HepG2 (cell line): ENCODE measurements at regions not wholly inside any gene's neighbourhood (a gene's known extent, or its start where the extent isn't known, plus 50 kb on each side); places are given as distances from the start of the nearest gene placed in this dataset.

Experiments
- ATAC-seq: fragments of 200-7000 bp; cut with Tn5 transposase; 3 replicates; pipeline ENCODE4 v1.9.1; 2020; ENCODE audit warnings: mild to moderate bottlenecking, moderate library complexity
- BruUV-seq: library from RNA; stranded (reverse); fragments of 400-500 nt; replicated peaks from 2 replicates; lab custom pipeline; 2021; lab: Mats Ljungman, UMichigan
- CTCF ChIA-PET: fragments of 300-600 bp; formaldehyde crosslinking; extraction: SDS; loops from one replicate; lab custom pipeline; 2021; ENCODE audit warnings: low total read pairs, inconsistent platforms, low intra/inter-chr PET ratio; lab: Yijun Ruan, JAX
- POLR2A ChIA-PET: fragments of 350-600 bp; sonication (Branson Sonifier 250); formaldehyde crosslinking; loops from one replicate; lab custom pipeline; 2020; ENCODE audit warnings: antibody characterized with exemption, inconsistent platforms; lab: Yijun Ruan, JAX
- DNase-seq: peaks from one replicate; pipeline ENCODE4 v3.0.0-alpha.2; 2015; ENCODE audit warnings: low spot score
- FAIRE-seq: peaks from 3 replicates; lab custom pipeline; 2011; peaks lifted over from hg19 to GRCh38; lab: Jason Lieb, UNC
- H2AFZ ChIP-seq: one replicate; pipeline ENCODE4 v1.6.1; 2011; ENCODE audit warnings: low read length, inconsistent platforms
- H3K27ac ChIP-seq: fragments of 300-600 bp; 3 replicates; pipeline ENCODE4 v1.8.0; 2011; ENCODE audit warnings: mixed run types, mild to moderate bottlenecking, mixed read lengths, low read length, inconsistent platforms; ENCODE audit not compliant: insufficient read depth; ENCODE audit errors: extremely low read length
- H3K27me3 ChIP-seq, 2 experiments: fragments of 200-600 bp in 1 of 2; 2 replicates in 1 of 2; 3 replicates in 1 of 2; pipeline versions ENCODE4 v1.6.0 to v1.8.0; 2011; ENCODE audit warnings: low read length in 2 of 2, mild to moderate bottlenecking in 2 of 2, moderate library complexity in 2 of 2, inconsistent platforms in 1 of 2; ENCODE audit not compliant: insufficient read depth in 2 of 2, control insufficient read depth in 1 of 2
- H3K36me3 ChIP-seq, 2 experiments: fragments of 200-600 bp in 1 of 2; replicated peaks in 1 of 2; 2 replicates in 1 of 2; 3 replicates in 1 of 2; pipeline versions ENCODE4 v1.5.1 to v1.8.0; 2011; ENCODE audit warnings: low read length in 2 of 2, inconsistent platforms in 1 of 2; ENCODE audit not compliant: insufficient read depth in 2 of 2, control insufficient read depth in 1 of 2
- H3K4me1 ChIP-seq: 2 replicates; pipeline ENCODE4 v1.5.1; 2012; ENCODE audit warnings: low read length, inconsistent platforms; ENCODE audit not compliant: insufficient read depth
- H3K4me2 ChIP-seq: 2 replicates; pipeline ENCODE4 v1.6.0; 2011; ENCODE audit warnings: low read depth, low read length, inconsistent platforms
- H3K4me3 ChIP-seq, 3 experiments: fragments of 200-600 bp in 1 of 3; sonication (generic), shearing (Covaris generic) in 1 of 3; replicated peaks in 1 of 3; 2 replicates each; pipeline ENCODE4 v1.5.1; 2011 to 2016; ENCODE audit warnings: low read length in 3 of 3, inconsistent platforms in 2 of 3, low read depth in 2 of 3, mild to moderate bottlenecking in 2 of 3, control low read depth in 1 of 3, mixed read lengths in 1 of 3; ENCODE audit not compliant: insufficient read depth in 1 of 3
- H3K79me2 ChIP-seq: one replicate; pipeline ENCODE4 v1.6.1; 2011; ENCODE audit warnings: low read length, inconsistent platforms; ENCODE audit not compliant: insufficient read depth
- H3K9ac ChIP-seq: 2 replicates; pipeline ENCODE4 v1.6.0; 2011; ENCODE audit warnings: mild to moderate bottlenecking, low read depth, low read length, inconsistent platforms; ENCODE audit not compliant: insufficient read depth
- H3K9me3 ChIP-seq: 2 replicates; pipeline ENCODE4 v1.5.1; 2012; ENCODE audit warnings: mild to moderate bottlenecking, low read length
- H4K20me1 ChIP-seq: 2 replicates; pipeline ENCODE4 v1.6.0; 2011; ENCODE audit warnings: inconsistent platforms, mild to moderate bottlenecking, low read length, moderate library complexity; ENCODE audit not compliant: insufficient read depth
- ATF7-NPFF ChIP-seq: sonication (generic); formaldehyde crosslinking; IDR thresholded peaks from 2 replicates; pipeline ENCODE4 v1.8.1; 2023; ENCODE audit warnings: mild to moderate bottlenecking, low read depth, missing genetic modification reagents, moderate library complexity
- POLR2G ChIP-seq: fragments of 200-400 bp; formaldehyde crosslinking; IDR thresholded peaks from 2 replicates; pipeline ENCODE4 v1.6.1; 2018; ENCODE audit warnings: mild to moderate bottlenecking, low read depth, low read length, moderate library complexity
- ZNF292 ChIP-seq: sonication (generic); formaldehyde crosslinking; IDR thresholded peaks from 2 replicates; pipeline ENCODE4 v1.8.1; 2022; ENCODE audit warnings: mild to moderate bottlenecking, low read depth, missing genetic modification reagents, borderline replicate concordance
- ZNF605 ChIP-seq: sonication (generic); formaldehyde crosslinking; IDR thresholded peaks from 2 replicates; pipeline ENCODE4 v1.8.0; 2022; ENCODE audit warnings: mild to moderate bottlenecking, missing genetic modification reagents
- WGBS: methylation state at CpG from one replicate; pipeline ENCODE4 v1.1.6; 2017; ENCODE audit warnings: low lambda C conversion rate; 5-methylcytosine and 5-hydroxymethylcytosine counted together
- in situ Hi-C: cut with HindIII; loops from 2 replicates; pipeline ENCODE4 v1.10.0; 2017; ENCODE audit warnings: low pct_unique_long_range_greater_than_20kb; ENCODE audit not compliant: extremely low pct_ligation_motif_present
- intact Hi-C: fragments of 100-400 bp; cut with micrococcal nuclease; formaldehyde crosslinking; loops from one replicate; pipeline ENCODE4 v1.10.0; 2022; ENCODE audit not compliant: unreplicated experiment
- TF ChIP-seq, protein P1 (sequence below): sonication (generic); formaldehyde crosslinking; IDR thresholded peaks from 2 replicates; pipeline ENCODE4 v1.4.0; 2020; ENCODE audit warnings: mild to moderate bottlenecking, missing genetic modification reagents
- TF ChIP-seq, protein P2 (sequence below): sonication (generic); formaldehyde crosslinking; IDR thresholded peaks from 2 replicates; pipeline ENCODE4 v1.4.0; 2020; ENCODE audit warnings: missing genetic modification reagents, borderline replicate concordance

DNA sequence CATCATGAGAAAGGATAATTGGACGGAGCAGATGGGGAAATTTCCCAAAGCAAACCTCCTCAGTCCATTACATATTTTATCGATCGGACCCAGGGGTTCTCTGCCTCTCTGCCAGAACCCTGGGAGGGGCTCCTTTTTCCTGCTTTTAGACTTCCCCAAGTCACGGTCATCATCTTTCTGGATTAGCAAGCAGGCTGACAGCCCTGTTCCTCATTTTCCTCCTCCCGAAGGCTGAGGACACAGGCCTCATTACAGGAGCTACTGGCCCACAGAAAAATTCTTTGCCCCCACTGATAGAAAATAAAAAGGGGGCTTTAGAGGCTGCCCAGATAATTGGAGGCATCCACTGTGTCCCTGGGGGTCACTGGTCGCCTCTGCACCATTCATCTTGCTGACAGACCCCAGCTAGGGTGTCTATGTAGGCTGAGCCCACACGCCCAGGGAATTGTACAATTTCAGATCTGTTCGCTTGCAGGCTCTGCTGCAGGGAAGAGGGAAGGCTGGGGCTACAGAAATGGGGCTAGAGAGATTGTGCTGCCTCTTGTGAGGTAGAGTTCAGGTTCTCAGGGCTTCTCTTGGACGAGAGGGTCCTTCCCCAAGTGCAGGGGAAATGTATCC is 125.7 kb upstream of the SDK1 start:
- H3K4me2 ChIP-seq: no peak overlapping the region
- no peak overlapping the region for H3K27ac ChIP-seq
- no peak for TF ChIP-seq POLR2G
- peaks cover 48% of the 10 kb centered on the region for H3K4me1 ChIP-seq
- no peaks in the 10 kb centered on the region for H3K36me3 ChIP-seq
- H3K4me3 ChIP-seq: no peak overlapping the region
- WGBS: 73% methylated on average over 9 of the region's 9 CpGs
- in situ Hi-C loops: no loop called here
- POLR2A ChIA-PET: no interaction called here
- H3K27me3 ChIP-seq: no peaks in the 10 kb centered on the region
- no peak overlapping the region for H3K9ac ChIP-seq
- CTCF ChIA-PET: no interaction called here
- H2AFZ ChIP-seq: no peak overlapping the region
- ATAC-seq: no peak
- H4K20me1 ChIP-seq: no peaks in the 10 kb centered on the region
- no peak for FAIRE-seq
- no peaks in the 10 kb centered on the region for H3K9me3 ChIP-seq
- no peak for DNase-seq
- H3K79me2 ChIP-seq: no peaks in the 10 kb centered on the region
- BruUV-seq: no TSS peak
- intact Hi-C loops: no loop called here

DNA sequence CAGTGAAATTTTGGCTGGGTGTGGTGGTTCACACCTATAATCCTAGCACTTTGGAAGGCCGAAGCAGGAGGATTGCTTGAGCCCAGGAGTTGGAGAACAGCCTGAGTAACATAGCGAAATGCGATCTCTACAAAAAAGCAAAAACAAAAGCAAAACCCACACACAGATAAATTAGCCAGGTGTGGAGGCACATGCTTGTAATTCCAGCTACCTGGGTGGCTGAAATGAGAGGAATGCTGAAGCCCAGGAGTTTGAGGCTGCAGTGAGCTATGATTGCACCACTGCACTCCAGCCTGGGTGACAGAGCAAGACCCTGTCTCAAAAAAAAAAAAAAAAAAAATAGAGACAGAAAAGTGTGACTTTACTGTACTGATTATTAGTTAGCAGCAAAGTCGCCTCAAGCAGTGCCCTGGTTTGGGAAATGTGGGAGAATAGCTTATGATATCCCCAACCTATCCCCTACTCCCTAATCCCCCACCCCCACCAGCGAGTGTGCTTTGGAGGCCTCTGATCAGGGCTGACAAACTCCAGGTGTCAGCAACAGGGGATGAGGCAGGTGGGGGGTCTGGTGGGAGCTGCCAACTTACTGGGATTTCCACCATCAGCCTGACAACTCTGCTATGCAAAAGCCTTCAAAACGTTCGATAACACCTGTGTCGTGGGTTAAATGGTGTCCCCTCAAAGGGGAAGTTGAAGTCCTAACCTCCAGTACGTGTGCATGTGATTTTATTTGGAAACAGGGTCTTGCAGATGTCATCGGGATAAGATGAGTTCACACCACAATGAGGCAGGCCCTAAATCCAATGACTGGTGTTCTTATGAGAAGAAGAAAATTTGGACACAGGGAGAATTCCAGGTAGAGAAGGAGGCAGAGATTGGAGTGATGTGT is 124.7 kb upstream of the SDK1 start:
- intact Hi-C loops: no loop called here
- TF ChIP-seq, protein P1, sequence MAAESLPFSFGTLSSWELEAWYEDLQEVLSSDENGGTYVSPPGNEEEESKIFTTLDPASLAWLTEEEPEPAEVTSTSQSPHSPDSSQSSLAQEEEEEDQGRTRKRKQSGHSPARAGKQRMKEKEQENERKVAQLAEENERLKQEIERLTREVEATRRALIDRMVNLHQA (CRISPR knock-in tag): no peak
- TF ChIP-seq ZNF605 (CRISPR knock-in tag) (no peak), ATF7-NPFF (CRISPR knock-in tag) (no peak), ZNF292 (no peak)
- TF ChIP-seq, protein P2, sequence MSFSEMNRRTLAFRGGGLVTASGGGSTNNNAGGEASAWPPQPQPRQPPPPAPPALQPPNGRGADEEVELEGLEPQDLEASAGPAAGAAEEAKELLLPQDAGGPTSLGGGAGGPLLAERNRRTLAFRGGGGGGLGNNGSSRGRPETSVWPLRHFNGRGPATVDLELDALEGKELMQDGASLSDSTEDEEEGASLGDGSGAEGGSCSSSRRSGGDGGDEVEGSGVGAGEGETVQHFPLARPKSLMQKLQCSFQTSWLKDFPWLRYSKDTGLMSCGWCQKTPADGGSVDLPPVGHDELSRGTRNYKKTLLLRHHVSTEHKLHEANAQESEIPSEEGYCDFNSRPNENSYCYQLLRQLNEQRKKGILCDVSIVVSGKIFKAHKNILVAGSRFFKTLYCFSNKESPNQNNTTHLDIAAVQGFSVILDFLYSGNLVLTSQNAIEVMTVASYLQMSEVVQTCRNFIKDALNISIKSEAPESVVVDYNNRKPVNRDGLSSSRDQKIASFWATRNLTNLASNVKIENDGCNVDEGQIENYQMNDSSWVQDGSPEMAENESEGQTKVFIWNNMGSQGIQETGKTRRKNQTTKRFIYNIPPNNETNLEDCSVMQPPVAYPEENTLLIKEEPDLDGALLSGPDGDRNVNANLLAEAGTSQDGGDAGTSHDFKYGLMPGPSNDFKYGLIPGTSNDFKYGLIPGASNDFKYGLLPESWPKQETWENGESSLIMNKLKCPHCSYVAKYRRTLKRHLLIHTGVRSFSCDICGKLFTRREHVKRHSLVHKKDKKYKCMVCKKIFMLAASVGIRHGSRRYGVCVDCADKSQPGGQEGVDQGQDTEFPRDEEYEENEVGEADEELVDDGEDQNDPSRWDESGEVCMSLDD (CRISPR knock-in tag): no peak
- WGBS: 62% methylated on average over 10 of the region's 10 CpGs
- Histone ChIP-seq H3K9me3 (no peaks in the 10 kb centered on the region), H3K27ac (no peak overlapping the region), H3K4me1 (peaks cover 57% of the 10 kb centered on the region), H2AFZ (no peak overlapping the region), H3K4me3 (no peak overlapping the region), H3K36me3 (no peaks in the 10 kb centered on the region), H4K20me1 (no peaks in the 10 kb centered on the region), H3K9ac (no peak overlapping the region), H3K4me2 (no peak overlapping the region), H3K79me2 (no peaks in the 10 kb centered on the region), H3K27me3 (no peaks in the 10 kb centered on the region)
- DNase-seq (no peak), ATAC-seq (no peak), FAIRE-seq (no peak)
- in situ Hi-C loops: no loop called here
- no TSS peak for BruUV-seq
- POLR2A ChIA-PET: no interaction called here
- CTCF ChIA-PET: no interaction called here
